GDM1 (cell line): ENCODE measurements at regions not wholly inside any gene's neighbourhood (a gene's known extent, or its start where the extent isn't known, plus 50 kb on each side); places are given as distances from the start of the nearest gene placed in this dataset.
A peak's percentile ranks its signal among the peaks of the same experiment; 100 is the strongest.
"Not testable (repeated sequence)": the region's sequence is repeated elsewhere in the genome, so short reads cannot be mapped to it uniquely, and the experiment has no call there.

Experiments
- DNase-seq: peaks from one replicate; lab custom pipeline; 2025; lab: John Stamatoyannopoulos, UW

GRCh38 chr13:87094646-87095045 is 576.5 kb upstream of the SLITRK5 start:
- DNase-seq, result no peak

DNA sequence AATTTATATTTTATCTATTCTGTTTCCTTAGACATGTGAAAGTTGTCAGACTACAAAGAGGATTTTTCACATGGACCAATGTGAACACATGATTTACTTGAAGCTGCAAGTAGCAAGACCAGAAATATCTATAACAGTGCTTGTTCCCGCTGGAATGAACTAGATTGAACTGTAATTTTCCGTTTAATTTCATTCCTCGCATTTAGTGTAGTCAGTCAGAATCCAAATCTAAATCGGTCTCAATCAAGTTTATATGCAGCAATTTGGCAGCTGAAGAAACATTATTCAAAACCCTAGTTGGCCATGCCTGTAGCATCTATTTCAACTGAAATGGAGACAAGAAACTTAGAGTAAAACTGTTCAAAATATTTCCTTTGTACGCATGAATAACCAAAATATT is 570.7 kb upstream of the SLITRK5 start:
- no peak for DNase-seq

DNA sequence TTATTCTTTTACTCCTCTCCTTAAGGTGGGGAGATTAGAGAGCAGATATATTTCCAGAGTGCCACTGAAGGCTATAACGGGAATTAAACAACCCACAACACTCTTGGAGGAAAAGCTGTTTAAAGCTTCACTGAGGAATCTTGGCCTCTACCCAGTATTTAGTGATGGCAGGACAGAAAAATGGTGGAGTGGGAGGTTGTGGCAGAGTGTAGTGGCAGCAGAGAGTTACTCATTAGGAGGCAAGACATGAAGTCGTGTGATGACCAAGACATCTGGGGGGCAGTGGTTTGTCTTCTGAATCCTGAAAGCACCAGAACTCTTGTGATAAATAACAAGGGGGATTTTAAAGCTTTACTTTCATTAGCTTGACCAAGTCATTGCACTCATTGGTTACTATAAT is 563.5 kb upstream of the SLITRK5 start:
- DNase-seq, result no peak

DNA sequence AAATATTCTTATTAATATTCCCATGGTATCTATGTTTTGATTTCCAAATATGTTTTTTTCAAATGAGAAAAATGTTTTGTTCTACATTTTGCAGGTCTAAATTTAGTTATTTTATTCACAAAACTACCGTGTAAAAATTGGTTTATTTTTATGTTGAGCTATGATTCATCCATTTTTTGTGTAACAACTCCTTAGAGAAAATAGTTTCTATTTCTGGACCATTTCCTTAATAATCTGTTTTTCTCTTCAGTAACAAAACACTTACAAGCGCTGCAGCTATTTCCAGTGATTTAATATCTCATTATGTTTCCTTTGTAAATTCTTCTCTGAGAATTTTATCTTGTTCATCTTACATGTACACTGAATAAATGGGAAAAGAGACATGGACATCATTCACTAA is 550.7 kb upstream of the SLITRK5 start:
- DNase-seq, result no peak

DNA sequence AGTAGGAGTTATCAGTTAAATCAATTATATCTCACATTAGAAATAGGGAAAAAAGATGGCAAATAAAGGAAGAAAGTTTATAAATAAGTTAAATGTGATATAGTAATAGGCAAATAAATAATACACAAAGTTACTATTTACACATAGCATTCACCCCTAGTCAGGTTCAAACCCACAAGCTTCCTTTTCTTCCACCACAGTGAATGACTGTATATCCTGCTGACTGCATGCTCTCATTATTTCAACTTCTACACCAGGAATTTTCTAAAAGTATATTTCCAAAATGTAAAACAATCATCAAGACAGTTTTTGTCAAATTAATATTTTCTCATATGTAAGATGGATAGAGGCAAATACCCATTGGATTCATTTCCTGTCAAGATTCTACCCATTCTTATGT is 548.6 kb upstream of the SLITRK5 start:
- DNase-seq, result peak; percentile 26

GRCh38 chr13:87123987-87124784 is 547.0 kb upstream of the SLITRK5 start:
- DNase-seq, result peak; percentile 88

DNA sequence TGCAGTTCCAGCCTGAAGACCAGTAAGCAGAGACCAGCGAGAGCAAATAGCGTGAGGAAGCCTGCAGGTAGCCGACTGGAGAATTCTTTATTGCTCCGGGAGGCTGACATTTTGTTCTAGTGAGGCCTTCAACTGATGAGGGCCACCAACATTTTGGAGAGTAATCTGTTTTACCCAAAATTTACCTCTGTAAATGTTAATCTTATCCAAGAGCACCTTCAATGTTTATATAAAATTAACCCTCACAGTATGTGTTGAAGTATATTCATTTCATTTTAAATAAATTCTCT is 546.4 kb upstream of the SLITRK5 start:
- no peak for DNase-seq

DNA sequence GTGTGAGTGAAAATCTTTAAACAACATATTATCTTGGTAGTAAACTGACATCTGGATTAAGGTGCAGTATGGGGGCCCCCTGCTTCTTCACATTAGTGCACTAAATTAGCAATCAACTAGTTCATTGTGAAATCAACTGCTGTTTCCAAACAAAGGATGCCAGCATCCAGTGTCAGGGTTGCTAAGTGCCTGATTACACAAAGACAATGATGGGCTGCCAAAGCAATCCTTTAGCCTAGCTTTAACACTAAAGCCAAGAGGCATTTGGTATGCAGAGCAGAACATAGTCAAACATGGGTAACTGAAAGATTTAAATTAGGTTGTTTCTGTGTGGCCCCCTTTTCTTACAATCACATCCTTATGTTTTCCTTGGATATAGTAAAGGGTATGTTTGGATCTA is 543.1 kb upstream of the SLITRK5 start:
- DNase-seq, result no peak

- no peak for DNase-seq
Observed at GRCh38 chr13:87128491-87128890, 542.7 kb upstream of the SLITRK5 start.

- DNase-seq, result no peak
Observed at GRCh38 chr13:87129602-87130300, 541.4 kb upstream of the SLITRK5 start.

GRCh38 chr13:87130423-87130822 is 540.7 kb upstream of the SLITRK5 start:
- DNase-seq, result no peak

GRCh38 chr13:87131611-87132010 is 539.6 kb upstream of the SLITRK5 start:
- peak; percentile 1 for DNase-seq

- DNase-seq, result no peak
Observed at GRCh38 chr13:87138866-87139265, 532.3 kb upstream of the SLITRK5 start.

DNA sequence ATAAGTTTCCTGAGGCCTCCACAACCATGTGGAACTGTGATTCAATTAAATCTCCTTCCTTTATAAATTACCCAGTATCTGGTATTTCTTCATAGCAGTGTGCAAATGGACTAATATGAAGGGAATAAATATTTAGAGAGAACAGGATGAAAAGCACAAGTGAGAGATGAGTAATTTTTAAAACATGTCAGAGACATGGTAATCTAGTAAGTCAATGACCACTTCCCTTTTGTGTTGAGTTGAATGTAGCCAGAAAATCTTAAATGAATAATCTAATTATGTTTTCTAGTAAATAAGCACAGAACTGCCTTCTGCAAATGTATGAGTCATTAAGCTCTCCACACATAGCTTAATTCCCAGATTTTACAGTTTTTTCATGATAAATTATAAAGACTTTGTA is 524.1 kb upstream of the SLITRK5 start:
- no peak for DNase-seq

DNA sequence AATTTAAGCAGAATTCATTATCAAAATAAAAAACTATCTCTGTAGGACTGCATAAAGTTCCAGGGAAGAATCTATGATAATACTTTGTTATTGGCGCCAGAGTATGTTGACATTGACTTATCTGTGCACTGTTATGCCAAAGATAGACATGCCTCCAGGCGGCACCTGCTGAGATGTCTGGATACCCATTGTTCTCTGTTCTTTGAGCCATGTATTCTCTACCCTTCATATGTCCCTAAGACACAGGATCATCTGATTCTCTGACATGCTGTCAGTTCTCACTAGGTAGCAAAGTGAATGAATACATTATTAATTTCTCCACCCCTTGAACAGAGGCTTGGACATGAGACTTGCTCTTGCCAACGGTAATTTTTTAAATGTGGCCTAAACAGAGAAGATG is 517.8 kb upstream of the SLITRK5 start:
- DNase-seq, result no peak

DNA sequence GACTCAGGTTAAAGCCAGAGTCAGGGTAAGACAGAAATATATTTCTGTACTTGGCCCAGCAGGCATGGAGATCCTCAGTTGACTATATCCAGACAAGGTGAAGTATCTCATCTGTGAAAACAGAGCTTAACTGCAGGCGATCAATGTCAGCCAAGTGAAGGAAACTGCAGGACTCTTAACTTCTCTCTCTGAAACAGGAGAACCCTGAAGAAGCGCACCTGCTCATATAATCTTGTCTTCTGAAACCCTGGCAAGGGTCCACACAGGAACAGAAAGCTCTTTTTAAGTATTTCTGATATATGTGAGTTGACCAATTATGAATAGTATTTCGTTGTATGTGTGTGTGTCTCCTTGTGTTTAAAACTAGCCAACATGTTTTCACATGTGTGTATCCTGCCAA is 504.8 kb upstream of the SLITRK5 start:
- no peak for DNase-seq

- DNase-seq, result no peak
Observed at GRCh38 chr13:87168390-87168789, 502.8 kb upstream of the SLITRK5 start.

DNA sequence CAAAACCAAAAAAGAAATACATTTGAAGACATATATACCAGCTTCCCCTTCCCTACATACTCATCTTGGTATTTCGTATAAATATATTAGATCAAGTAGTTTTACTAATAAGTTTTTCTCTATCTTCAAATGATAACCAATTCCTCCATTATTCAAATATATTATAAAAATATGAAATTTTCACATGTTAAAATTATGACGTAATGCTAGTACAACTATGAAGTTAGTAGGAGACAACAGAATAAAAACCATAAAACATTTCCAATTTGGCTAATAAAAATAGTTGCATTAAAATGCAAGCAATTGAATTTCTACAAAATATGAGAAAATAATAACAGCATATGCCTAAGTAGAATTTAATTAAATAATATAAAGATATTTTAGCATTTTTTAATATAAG is 501.8 kb upstream of the SLITRK5 start:
- no peak for DNase-seq

- no peak for DNase-seq
Observed at GRCh38 chr13:87172166-87172835, 498.9 kb upstream of the SLITRK5 start.

- DNase-seq, result not testable (repeated sequence)
Observed at GRCh38 chr13:87185138-87185537, 486.0 kb upstream of the SLITRK5 start.

DNA sequence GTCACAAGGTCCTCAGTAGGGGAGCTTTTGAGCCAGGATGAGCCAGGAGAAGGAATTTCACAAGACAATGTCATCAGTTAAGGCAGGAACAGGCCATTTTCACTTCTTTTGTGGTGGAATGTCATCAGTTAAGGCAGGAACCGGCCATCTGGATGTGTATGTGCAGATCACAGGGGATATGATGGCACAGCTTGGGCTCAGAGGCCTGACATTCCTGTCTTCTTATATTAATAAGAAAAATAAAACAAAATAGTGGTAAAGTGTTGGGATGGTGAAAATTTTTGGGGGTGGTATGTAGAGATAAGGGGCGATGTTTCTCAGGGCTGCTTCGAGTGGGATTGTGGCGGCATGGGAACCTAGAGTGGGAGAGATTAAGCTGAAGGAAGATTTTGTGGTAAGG is 484.5 kb upstream of the SLITRK5 start:
- DNase-seq, result not testable (repeated sequence)

DNA sequence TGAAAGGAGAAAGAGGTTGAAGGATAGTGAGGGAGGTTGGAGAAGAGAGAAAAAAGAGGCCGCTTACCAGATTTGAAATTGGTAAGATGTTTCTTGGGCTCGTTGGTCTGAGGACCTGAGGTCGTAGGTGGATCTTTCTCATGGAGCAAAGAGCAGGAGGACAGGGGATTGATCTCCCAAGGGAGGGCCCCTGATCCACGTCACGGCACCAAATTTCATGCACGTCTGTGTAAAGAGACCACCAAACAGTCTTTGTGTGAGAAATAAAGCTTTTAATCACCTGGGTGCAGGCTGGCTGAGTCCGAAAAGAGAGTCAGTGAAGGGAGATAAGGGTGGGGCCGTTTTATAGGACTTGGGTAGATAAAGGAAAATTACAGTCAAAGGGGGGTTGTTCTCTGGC is 479.7 kb upstream of the SLITRK5 start:
- DNase-seq, result not testable (repeated sequence)

DNA sequence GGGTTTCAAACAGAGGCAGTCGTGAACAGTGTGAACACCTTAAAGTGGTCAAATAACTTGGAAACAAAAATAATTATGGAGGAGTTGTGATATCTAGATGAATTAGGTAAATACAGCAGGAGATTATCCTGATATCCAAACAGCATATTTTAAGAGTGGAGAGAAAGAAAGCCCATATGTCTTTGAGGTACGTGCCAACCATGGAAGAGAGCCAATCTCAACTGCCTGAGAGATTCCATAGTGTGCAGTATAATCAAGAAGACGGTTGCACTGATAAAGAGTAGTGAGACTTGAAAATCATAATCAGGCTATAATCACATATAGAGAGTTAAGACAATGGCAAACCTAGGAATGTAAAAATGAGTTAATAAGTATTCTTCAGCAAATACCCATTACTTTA is 472.8 kb upstream of the SLITRK5 start:
- DNase-seq, result no peak
